Activated CD8-positive, alpha-beta memory T cell treated with anti-CD3 and anti-CD28 coated beads, Interleukin-2, amount 10 ng/mL, durations not matched to agents 7 days and 5 days (primary cell): ENCODE measurements at regions not wholly inside any gene's neighbourhood (a gene's known extent, or its start where the extent isn't known, plus 50 kb on each side); places are given as distances from the start of the nearest gene placed in this dataset.
"Not testable (repeated sequence)": the region's sequence is repeated elsewhere in the genome, so short reads cannot be mapped to it uniquely, and the experiment has no call there.

Source experiments
- ATAC-seq: fragments of 150-1000 bp; cut with Tn5 transposase; one replicate; pipeline ENCODE4 v1.10.0; 2021; ENCODE audit warnings: moderate library complexity
- CTCF ChIA-PET: fragments of 350-600 bp; sonication (Branson Sonifier 250); formaldehyde crosslinking; loops from one replicate; lab custom pipeline; 2021; ENCODE audit warnings: antibody characterized with exemption; lab: Charles Lee
- DNase-seq: peaks from one replicate; pipeline ENCODE4 v3.0.0-alpha.2; 2020
- H3K27ac Mint-ChIP-seq: one replicate; pipeline ENCODE4 v1.8.0; 2021; ENCODE audit warnings: mild to moderate bottlenecking, mixed read lengths
- H3K27me3 Mint-ChIP-seq: one replicate; pipeline ENCODE4 v1.8.0; 2021; ENCODE audit warnings: mixed read lengths
- H3K36me3 Mint-ChIP-seq: one replicate; pipeline ENCODE4 v1.8.0; 2021; ENCODE audit warnings: mild to moderate bottlenecking, mixed read lengths
- H3K4me1 Mint-ChIP-seq: one replicate; pipeline ENCODE4 v1.8.0; 2021; ENCODE audit warnings: mixed read lengths
- H3K4me3 Mint-ChIP-seq: one replicate; pipeline ENCODE4 v1.8.0; 2021; ENCODE audit warnings: mild to moderate bottlenecking, moderate library complexity, mixed read lengths
- H3K9me3 Mint-ChIP-seq: one replicate; pipeline ENCODE4 v1.8.0; 2022; ENCODE audit warnings: low read depth, mixed read lengths

DNA sequence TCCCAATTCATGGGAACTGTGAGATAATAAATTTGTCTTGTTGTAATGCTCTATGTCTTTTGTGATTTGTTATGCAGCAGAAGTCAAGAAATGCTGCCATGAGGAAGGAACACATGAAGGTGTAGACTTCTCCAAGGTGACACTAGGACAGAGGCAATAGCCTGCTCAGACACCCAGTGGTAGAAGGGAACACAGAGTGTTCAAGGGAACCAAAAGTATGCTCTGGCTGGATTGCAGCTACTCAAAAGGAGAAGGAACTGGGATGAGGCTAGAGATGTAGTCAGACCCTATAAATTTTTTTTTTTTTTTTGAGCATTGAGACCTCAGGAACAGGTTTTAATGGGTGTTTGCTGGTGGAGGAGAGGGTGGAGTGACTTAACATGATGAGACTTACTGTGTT, 232.5 kb downstream of the PARP8 start:
- CTCF ChIA-PET, result interaction anchor here (0.7 kb wide), 1 partner anchor 25 kb away, joined by 4 read pairs; no protein-coding TSS in a partner anchor
- DNase-seq (no peak), ATAC-seq (no peak)
- no peaks in the 10 kb centered on the region for H3K36me3 Mint-ChIP-seq
- H3K27ac Mint-ChIP-seq, result no peak overlapping the region
- no peaks in the 10 kb centered on the region for H3K9me3 Mint-ChIP-seq
- H3K4me1 Mint-ChIP-seq, result no peaks in the 10 kb centered on the region
- H3K4me3 Mint-ChIP-seq, result no peak overlapping the region
- peaks cover 9% of the 10 kb centered on the region for H3K27me3 Mint-ChIP-seq

DNA sequence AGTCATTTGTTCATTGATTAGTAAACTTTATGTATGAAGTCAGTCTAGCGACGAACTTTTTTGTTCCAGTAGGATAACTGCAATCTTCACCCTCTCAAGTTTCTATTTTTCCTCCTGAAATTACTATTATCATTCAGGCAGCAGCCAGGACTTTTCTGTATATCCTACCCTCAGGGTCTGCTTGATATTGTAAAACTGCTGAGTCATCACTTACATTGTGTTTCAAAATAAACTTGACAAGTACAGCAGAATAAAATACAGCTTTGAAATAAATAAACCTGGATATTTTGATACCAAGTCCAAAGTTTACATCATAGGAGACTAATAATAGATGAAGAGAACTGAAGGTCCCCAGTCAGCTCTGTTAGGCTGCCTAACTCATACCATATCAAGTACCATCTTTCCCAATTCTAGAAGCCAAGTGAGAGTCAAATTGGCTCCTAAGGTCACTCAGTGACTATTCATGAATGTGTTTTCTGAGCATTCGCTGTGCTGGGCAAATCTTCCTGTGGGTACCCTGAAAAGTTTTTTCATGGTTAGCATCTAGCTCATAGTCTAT, 234.6 kb downstream of the PARP8 start:
- H3K27ac Mint-ChIP-seq, result no peak overlapping the region
- no peak overlapping the region for H3K4me3 Mint-ChIP-seq
- CTCF ChIA-PET, result no interaction called here
- H3K36me3 Mint-ChIP-seq, result no peaks in the 10 kb centered on the region
- ATAC-seq (no peak), DNase-seq (no peak)
- H3K27me3 Mint-ChIP-seq, result peaks cover 9% of the 10 kb centered on the region
- H3K4me1 Mint-ChIP-seq, result no peaks in the 10 kb centered on the region
- H3K9me3 Mint-ChIP-seq, result no peaks in the 10 kb centered on the region

DNA sequence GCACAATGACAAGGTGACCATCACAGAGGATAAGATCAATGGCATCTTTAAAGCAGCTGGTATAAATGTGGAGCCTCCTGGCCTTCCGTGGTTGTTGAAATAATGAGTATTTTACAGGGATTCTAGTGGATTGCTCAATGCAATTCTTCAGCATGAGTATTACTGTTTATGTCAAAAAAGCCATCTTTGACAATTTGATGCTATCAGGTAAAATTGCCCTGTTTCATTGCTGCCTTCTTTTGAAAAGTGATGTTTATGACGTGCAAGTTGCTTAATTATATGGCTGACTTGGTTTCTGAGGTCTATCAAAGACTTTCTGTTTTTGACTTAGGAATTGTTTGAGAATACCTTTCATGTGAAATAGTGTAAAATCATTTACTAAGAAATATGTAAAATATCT, 237.2 kb downstream of the PARP8 start:
- no peaks in the 10 kb centered on the region for H3K9me3 Mint-ChIP-seq
- no peak for ATAC-seq
- no peaks in the 10 kb centered on the region for H3K36me3 Mint-ChIP-seq
- peaks cover 9% of the 10 kb centered on the region for H3K27me3 Mint-ChIP-seq
- no peak overlapping the region for H3K27ac Mint-ChIP-seq
- no peak overlapping the region for H3K4me3 Mint-ChIP-seq
- H3K4me1 Mint-ChIP-seq, result no peaks in the 10 kb centered on the region
- no peak for DNase-seq
- CTCF ChIA-PET, result no interaction called here

DNA sequence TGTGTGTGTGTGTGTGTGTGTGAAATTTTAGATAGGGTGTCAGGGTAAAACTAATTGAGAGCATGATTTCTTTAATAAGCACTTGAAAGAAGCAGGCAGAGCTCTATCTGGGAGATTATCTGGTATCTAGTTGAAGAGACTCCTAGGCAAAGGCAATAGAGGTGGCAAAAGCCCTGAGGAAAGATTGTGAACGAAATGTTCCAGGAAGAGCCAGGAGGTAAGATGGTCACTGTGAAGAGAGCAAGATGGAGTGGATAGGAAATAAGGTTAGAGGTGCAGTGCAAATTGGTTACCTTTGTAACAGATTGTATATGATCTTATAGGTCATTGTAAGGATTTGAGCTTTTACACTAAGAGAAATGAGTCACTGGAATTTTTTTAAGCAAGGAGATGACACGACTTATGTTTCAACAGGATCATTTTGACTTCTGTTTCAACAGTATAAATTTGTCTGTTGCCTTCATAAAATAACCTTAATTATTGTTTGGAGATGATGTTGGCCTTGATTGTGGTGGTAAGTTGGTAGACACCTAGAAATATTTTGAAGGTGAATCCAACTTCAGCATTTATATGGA, 239.6 kb downstream of the PARP8 start:
- no peaks in the 10 kb centered on the region for H3K9me3 Mint-ChIP-seq
- no peaks in the 10 kb centered on the region for H3K36me3 Mint-ChIP-seq
- CTCF ChIA-PET, result no interaction called here
- H3K4me1 Mint-ChIP-seq, result no peaks in the 10 kb centered on the region
- ATAC-seq (no peak), DNase-seq (no peak)
- no peaks in the 10 kb centered on the region for H3K27me3 Mint-ChIP-seq
- no peak overlapping the region for H3K4me3 Mint-ChIP-seq
- H3K27ac Mint-ChIP-seq, result no peak overlapping the region

- H3K27ac Mint-ChIP-seq, H3K4me1 Mint-ChIP-seq, CTCF ChIA-PET, H3K4me3 Mint-ChIP-seq, H3K36me3 Mint-ChIP-seq, H3K9me3 Mint-ChIP-seq, DNase-seq, ATAC-seq: not testable (repeated sequence)
- H3K27me3 Mint-ChIP-seq, result peaks cover 12% of the 10 kb centered on the region
Measured at GRCh38 chr5:50920160-50920559, 253.7 kb downstream of the PARP8 start.

GRCh38 chr5:50921366-50922133, 255.1 kb downstream of the PARP8 start:
- Mint-ChIP-seq H3K4me3 (no peak overlapping the region), H3K27ac (no peak overlapping the region), H3K4me1 (no peaks in the 10 kb centered on the region), H3K9me3 (no peaks in the 10 kb centered on the region), H3K27me3 (peaks cover 6% of the 10 kb centered on the region), H3K36me3 (no peaks in the 10 kb centered on the region)
- CTCF ChIA-PET, result no interaction called here
- DNase-seq (no peak), ATAC-seq (no peak)

- H3K4me1 Mint-ChIP-seq, H3K27me3 Mint-ChIP-seq, DNase-seq, H3K4me3 Mint-ChIP-seq, H3K9me3 Mint-ChIP-seq, H3K36me3 Mint-ChIP-seq, H3K27ac Mint-ChIP-seq, CTCF ChIA-PET: not testable (repeated sequence)
- peak; percentile 30 for ATAC-seq
Measured at GRCh38 chr5:50922134-50922941, 255.9 kb downstream of the PARP8 start.

DNA sequence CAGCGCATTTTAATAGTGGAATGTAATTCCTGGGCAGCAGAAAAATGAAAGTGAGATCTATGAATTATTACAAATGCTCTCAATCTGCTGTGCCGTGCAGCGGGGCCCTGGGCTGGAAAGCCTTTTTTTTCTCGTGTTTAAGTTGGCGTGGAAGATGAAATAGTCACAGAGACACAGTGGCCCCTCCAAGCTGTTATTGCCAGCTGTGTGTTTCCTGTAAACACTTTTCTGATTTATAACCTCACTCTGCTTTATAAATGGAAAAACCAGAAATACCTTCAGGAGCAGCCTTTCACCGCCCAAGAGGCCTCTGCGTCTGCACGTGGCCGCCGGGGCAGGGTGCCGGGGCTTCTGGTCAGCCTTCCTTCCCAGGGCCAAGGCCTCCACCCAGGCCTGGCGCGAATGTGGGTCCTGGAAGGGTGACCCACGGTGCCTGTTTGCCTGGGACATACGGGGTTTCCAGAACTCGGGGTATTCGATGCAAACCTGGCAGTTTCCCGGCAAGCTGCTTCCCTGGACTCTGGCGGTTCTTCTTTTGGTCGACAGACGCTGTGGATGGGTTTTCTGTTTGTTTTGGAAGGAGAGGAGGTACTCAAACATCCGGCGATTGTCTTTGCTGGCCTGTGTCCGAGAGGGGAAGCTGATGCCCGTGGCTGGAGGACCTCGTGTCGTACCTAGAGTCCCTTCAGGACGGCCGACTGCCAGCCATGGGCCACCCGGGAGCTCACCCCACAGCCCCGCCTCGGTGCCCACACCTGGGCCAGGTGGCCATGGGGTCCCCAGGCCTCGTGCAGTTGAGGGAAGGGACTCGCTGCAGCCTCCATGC, 256.7 kb downstream of the PARP8 start:
- no peaks in the 10 kb centered on the region for H3K9me3 Mint-ChIP-seq
- no peaks in the 10 kb centered on the region for H3K4me1 Mint-ChIP-seq
- no peaks in the 10 kb centered on the region for H3K27me3 Mint-ChIP-seq
- DNase-seq (no peak), ATAC-seq (no peak)
- no peaks in the 10 kb centered on the region for H3K36me3 Mint-ChIP-seq
- H3K27ac Mint-ChIP-seq, result no peak overlapping the region
- no peak overlapping the region for H3K4me3 Mint-ChIP-seq
- CTCF ChIA-PET, result no interaction called here

- Mint-ChIP-seq H3K4me3 (no peak overlapping the region), H3K9me3 (no peaks in the 10 kb centered on the region), H3K27me3 (peaks cover 2% of the 10 kb centered on the region), H3K4me1 (no peaks in the 10 kb centered on the region), H3K27ac (no peak overlapping the region), H3K36me3 (no peaks in the 10 kb centered on the region)
- DNase-seq (no peak), ATAC-seq (no peak)
- CTCF ChIA-PET, result interaction anchor here (0.6 kb wide), 1 partner anchor 25 kb away, joined by 4 read pairs; no protein-coding TSS in a partner anchor
Measured at GRCh38 chr5:50923768-50924494, 257.5 kb downstream of the PARP8 start.

DNA sequence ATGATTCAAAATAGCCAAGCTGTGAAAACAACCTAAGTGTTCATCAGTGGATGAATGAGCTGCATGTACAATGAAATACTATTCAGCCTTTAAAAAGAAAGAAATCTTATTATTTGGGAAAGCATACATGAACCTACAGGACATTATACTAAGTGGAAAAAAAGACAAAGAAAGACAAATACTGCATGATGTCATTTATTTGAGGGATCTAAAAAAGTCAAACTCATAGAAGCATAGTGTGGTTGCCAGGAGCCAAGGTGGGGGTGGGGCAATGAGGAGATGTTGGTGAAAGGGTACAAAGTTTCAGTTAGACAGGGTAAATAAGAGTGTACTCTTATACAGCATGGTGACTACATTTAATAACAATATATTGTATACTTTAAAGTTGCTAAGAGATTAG, 261.5 kb downstream of the PARP8 start:
- peaks cover 21% of the 10 kb centered on the region for H3K27me3 Mint-ChIP-seq
- no peak overlapping the region for H3K4me3 Mint-ChIP-seq
- DNase-seq (no peak), ATAC-seq (no peak)
- H3K36me3 Mint-ChIP-seq, result no peaks in the 10 kb centered on the region
- no peaks in the 10 kb centered on the region for H3K9me3 Mint-ChIP-seq
- H3K4me1 Mint-ChIP-seq, result no peaks in the 10 kb centered on the region
- CTCF ChIA-PET, result interaction anchor here (0.7 kb wide), 1 partner anchor 144 kb away, joined by 3 read pairs; no protein-coding TSS in a partner anchor
- no peak overlapping the region for H3K27ac Mint-ChIP-seq

DNA sequence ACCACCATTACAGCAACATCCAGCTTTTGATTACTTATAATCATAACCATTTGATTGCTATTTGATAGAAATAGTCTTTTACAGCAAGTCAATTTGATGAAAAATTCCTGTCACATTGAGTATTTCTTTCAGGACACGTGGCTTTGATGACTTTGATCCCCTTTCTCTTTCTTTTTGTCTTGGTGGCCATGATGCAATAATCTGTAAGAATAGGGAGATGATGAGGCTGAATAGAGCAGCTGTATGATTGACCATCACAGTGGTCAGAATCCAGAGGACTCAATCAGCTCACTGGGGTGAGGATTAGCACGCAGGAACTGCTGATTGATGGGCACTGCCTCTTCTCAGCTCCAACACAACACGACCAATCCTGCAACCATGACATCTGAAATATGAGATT, 262.7 kb downstream of the PARP8 start:
- no peak overlapping the region for H3K27ac Mint-ChIP-seq
- no peak overlapping the region for H3K4me3 Mint-ChIP-seq
- H3K4me1 Mint-ChIP-seq, result no peaks in the 10 kb centered on the region
- H3K36me3 Mint-ChIP-seq, result no peaks in the 10 kb centered on the region
- CTCF ChIA-PET, result no interaction called here
- DNase-seq (no peak), ATAC-seq (no peak)
- no peaks in the 10 kb centered on the region for H3K9me3 Mint-ChIP-seq
- peaks cover 21% of the 10 kb centered on the region for H3K27me3 Mint-ChIP-seq

GRCh38 chr5:50934343-50934742, 267.9 kb downstream of the PARP8 start:
- ATAC-seq (no peak), DNase-seq (no peak)
- no peaks in the 10 kb centered on the region for H3K4me1 Mint-ChIP-seq
- no peak overlapping the region for H3K4me3 Mint-ChIP-seq
- peaks cover 15% of the 10 kb centered on the region for H3K27me3 Mint-ChIP-seq
- H3K27ac Mint-ChIP-seq, result no peak overlapping the region
- H3K9me3 Mint-ChIP-seq, result no peaks in the 10 kb centered on the region
- H3K36me3 Mint-ChIP-seq, result no peaks in the 10 kb centered on the region
- CTCF ChIA-PET, result no interaction called here
